ENCODE measurements at regions not wholly inside any gene's neighbourhood (a gene's known extent, or its start where the extent isn't known, plus 50 kb on each side); places are given as distances from the start of the nearest gene placed in this dataset.
"Not testable (repeated sequence)": the region's sequence is repeated elsewhere in the genome, so short reads cannot be mapped to it uniquely, and the experiment has no call there.

DNA sequence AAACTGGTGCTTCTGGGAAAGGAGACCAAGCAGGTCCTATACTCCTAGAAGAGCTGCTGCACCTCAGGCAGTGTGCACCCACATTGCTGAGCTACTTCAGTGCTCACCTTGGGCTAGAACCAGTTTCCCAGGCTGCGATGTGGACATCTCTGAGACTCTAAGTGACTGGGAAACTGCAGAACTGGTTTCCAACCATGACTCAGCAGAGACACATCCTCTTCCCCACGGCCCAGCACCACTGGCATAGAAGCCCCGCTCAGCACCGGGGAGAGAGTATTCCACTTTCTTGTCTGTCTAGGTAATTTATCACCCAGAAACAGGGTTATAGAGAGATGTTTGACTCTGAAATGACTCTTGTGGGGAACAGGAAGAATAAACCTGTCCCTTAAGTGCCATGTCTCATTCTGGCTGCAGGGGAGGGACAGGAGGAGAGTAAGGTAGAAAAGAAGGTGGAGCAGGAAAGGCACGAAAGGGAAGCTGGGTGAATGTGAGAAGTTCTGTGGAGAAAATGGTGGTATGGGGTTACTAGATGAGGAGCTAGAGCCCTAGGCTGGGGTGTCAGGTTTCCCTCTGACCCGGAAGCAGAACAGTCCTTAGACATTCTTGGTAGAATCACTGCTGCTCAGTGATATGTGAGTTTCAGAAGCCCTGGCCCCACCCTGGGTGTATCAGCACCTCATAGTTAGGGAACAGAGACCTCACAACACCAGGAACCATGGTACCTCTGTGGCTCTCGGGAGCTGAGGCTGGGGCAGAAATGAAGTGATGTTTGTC is 340.4 kb upstream of the NCAM1 start:
- no peaks in the 10 kb centered on the region for H3K9me3 Mint-ChIP-seq
- no peak overlapping the region for H3K27ac Mint-ChIP-seq
- H3K4me1 Mint-ChIP-seq = no peaks in the 10 kb centered on the region
- H3K4me3 Mint-ChIP-seq = no peak overlapping the region
- H3K36me3 Mint-ChIP-seq = no peaks in the 10 kb centered on the region
- peaks cover 18% of the 10 kb centered on the region for H3K27me3 Mint-ChIP-seq
- CTCF ChIA-PET = interaction anchor here (1.3 kb wide), 1 partner anchor 32 kb away, joined by 3 read pairs; no protein-coding TSS in a partner anchor
- no peak for DNase-seq

GRCh38 chr11:112623057-112623456 is 338.2 kb upstream of the NCAM1 start:
- CTCF ChIA-PET = no interaction called here
- no peaks in the 10 kb centered on the region for H3K36me3 Mint-ChIP-seq
- H3K9me3 Mint-ChIP-seq = no peaks in the 10 kb centered on the region
- no peak overlapping the region for H3K27ac Mint-ChIP-seq
- no peak for DNase-seq
- H3K4me1 Mint-ChIP-seq = no peaks in the 10 kb centered on the region
- H3K4me3 Mint-ChIP-seq = no peak overlapping the region
- peaks cover 14% of the 10 kb centered on the region for H3K27me3 Mint-ChIP-seq

DNA sequence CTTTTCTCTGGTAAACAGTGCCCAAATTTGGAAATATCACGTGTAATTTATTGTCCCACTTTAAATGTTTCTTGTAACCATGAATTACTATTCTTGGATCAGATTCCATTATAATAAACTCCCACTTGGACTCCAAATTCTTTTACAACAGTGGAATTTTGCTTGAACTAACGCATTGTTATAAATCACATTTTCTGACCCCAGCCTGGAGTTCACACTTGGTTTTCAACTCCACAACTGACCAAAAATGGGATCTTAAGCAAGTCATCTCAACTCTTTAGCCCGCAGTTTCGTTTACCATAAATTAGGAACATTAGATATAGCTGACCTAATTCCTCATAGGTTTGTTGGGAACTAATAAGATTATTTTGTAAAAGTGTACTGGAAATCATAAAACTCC is 336.8 kb upstream of the NCAM1 start:
- no peak for DNase-seq

DNA sequence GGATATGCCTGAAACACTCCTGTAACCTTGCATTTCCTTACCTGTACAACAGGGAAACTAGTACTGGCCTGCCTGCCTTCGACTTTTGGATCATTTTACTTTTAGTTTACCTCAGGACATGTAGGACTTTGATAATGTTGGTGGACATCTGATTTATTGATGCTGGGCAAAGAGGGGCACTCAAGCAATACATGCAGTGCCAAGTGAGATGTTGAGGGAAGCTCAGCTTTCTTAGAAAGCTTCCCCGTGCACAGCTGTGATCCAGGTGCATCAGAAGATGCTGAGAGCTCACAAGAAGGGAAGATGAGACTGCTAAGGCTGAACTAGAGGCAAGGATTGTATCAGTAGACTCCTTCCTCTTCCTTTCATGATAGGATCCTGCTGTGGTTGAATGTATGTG is 336.2 kb upstream of the NCAM1 start:
- not testable (repeated sequence) for H3K27ac Mint-ChIP-seq, H3K4me1 Mint-ChIP-seq, H3K9me3 Mint-ChIP-seq, H3K27me3 Mint-ChIP-seq, H3K36me3 Mint-ChIP-seq, DNase-seq, H3K4me3 Mint-ChIP-seq
- CTCF ChIA-PET = interaction anchor here (1.0 kb wide), 1 partner anchor 19 kb away, joined by 3 read pairs; no protein-coding TSS in a partner anchor

More for the DNA sequence above, 336.8 kb upstream of the NCAM1 start:
- no peaks in the 10 kb centered on the region for H3K36me3 Mint-ChIP-seq
- H3K27me3 Mint-ChIP-seq = peaks cover 9% of the 10 kb centered on the region
- H3K4me3 Mint-ChIP-seq = no peak overlapping the region
- CTCF ChIA-PET = interaction anchor here (1.0 kb wide), 1 partner anchor 19 kb away, joined by 3 read pairs; no protein-coding TSS in a partner anchor
- H3K4me1 Mint-ChIP-seq = no peaks in the 10 kb centered on the region
- no peak overlapping the region for H3K27ac Mint-ChIP-seq
- H3K9me3 Mint-ChIP-seq = no peaks in the 10 kb centered on the region

GRCh38 chr11:112625814-112626213 is 335.4 kb upstream of the NCAM1 start:
- no peak for DNase-seq
- Mint-ChIP-seq H3K4me3 (no peak overlapping the region), H3K36me3 (no peaks in the 10 kb centered on the region)

DNA sequence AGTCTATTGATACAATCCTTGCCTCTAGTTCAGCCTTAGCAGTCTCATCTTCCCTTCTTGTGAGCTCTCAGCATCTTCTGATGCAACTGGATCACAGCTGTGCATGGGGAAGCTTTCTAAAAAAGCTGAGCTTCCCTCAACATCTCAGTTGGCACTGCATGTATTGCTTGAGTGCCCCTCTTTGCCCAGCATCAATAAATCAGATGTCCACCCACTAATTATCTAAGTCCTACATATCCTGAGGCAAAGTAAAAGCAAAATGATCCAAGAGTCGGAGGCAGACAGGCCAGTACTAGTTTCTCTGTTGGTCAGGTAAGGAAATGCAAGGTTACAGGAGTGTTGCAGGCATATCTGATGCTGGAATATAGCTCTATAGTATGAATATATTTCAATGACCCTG is 334.5 kb upstream of the NCAM1 start:
- no peak overlapping the region for H3K27ac Mint-ChIP-seq
- no peaks in the 10 kb centered on the region for H3K4me1 Mint-ChIP-seq
- no peaks in the 10 kb centered on the region for H3K9me3 Mint-ChIP-seq
- H3K4me3 Mint-ChIP-seq = no peak overlapping the region
- H3K27me3 Mint-ChIP-seq = peaks cover 5% of the 10 kb centered on the region
- no peaks in the 10 kb centered on the region for H3K36me3 Mint-ChIP-seq
- CTCF ChIA-PET = interaction anchor here (1.9 kb wide), 1 partner anchor 38 kb away, joined by 4 read pairs; no protein-coding TSS in a partner anchor
- DNase-seq = no peak

More at GRCh38 chr11:112625814-112626213, 335.4 kb upstream of the NCAM1 start:
- Mint-ChIP-seq H3K4me1 (no peaks in the 10 kb centered on the region), H3K9me3 (no peaks in the 10 kb centered on the region), H3K27me3 (peaks cover 9% of the 10 kb centered on the region), H3K27ac (no peak overlapping the region)
- CTCF ChIA-PET = no interaction called here

DNA sequence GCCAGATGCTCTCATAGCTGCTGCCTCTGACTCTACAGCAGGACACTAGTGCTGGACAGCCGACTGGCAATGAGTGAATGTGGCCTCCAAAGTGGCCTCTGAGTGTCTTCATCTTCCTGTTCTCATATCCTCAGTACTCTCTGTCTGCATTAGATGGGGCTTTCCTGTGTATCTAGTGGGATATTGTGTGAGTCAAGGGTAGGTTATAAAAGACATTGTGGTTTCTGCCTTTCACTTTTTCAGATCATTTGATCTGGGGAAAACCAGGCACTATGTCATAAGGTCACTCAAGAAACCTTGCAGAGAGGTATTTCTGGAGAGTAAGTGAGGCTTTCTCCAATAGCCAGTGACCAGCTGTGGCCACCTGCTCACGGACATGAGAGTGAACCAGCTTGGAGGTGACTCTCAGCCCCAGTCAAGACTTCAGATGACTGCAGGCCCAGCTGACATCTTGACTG is 333.6 kb upstream of the NCAM1 start:
- H3K9me3 Mint-ChIP-seq = no peaks in the 10 kb centered on the region

DNA sequence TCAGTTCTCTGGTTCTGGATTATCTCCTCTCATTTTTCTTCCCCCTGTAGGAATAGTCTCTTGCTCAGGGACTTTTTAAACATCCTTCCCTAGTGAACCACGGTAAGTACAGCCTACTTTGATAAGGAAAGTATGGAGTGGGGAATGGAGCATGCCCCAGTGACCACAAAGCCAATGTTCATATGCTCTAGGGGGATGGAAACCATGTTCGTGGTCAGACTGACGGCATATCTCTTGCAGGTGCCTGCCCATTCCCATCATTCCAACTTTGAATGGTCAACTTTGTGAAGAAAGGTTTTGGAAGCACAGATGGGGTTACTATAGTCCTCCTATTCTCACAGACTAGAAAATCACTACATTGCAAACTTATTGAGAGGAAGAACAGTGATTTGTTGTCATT is 332.5 kb upstream of the NCAM1 start:
- Mint-ChIP-seq H3K4me1 (no peaks in the 10 kb centered on the region), H3K27ac (no peak overlapping the region), H3K4me3 (no peak overlapping the region), H3K9me3 (no peaks in the 10 kb centered on the region), H3K36me3 (no peaks in the 10 kb centered on the region), H3K27me3 (peaks cover 11% of the 10 kb centered on the region)
- CTCF ChIA-PET = interaction anchor here (1.9 kb wide), 1 partner anchor 40 kb away, joined by 4 read pairs; no protein-coding TSS in a partner anchor
- DNase-seq = no peak

More for the DNA sequence above, 333.6 kb upstream of the NCAM1 start:
- no peak for DNase-seq
- Mint-ChIP-seq H3K4me1 (no peaks in the 10 kb centered on the region), H3K27me3 (peaks cover 5% of the 10 kb centered on the region), H3K4me3 (no peak overlapping the region), H3K36me3 (no peaks in the 10 kb centered on the region), H3K27ac (no peak overlapping the region)
- CTCF ChIA-PET = interaction anchor here (1.9 kb wide), 1 partner anchor 39 kb away, joined by 4 read pairs; no protein-coding TSS in a partner anchor

- no peaks in the 10 kb centered on the region for H3K4me1 Mint-ChIP-seq
- CTCF ChIA-PET = interaction anchor here (1.0 kb wide), 1 partner anchor 43 kb away, joined by 4 read pairs; no protein-coding TSS in a partner anchor
- DNase-seq = no peak
- no peak overlapping the region for H3K4me3 Mint-ChIP-seq
- H3K36me3 Mint-ChIP-seq = no peaks in the 10 kb centered on the region
- no peak overlapping the region for H3K27ac Mint-ChIP-seq
- no peaks in the 10 kb centered on the region for H3K9me3 Mint-ChIP-seq
- peaks cover 11% of the 10 kb centered on the region for H3K27me3 Mint-ChIP-seq
Observed at GRCh38 chr11:112630496-112630895, 330.7 kb upstream of the NCAM1 start.

DNA sequence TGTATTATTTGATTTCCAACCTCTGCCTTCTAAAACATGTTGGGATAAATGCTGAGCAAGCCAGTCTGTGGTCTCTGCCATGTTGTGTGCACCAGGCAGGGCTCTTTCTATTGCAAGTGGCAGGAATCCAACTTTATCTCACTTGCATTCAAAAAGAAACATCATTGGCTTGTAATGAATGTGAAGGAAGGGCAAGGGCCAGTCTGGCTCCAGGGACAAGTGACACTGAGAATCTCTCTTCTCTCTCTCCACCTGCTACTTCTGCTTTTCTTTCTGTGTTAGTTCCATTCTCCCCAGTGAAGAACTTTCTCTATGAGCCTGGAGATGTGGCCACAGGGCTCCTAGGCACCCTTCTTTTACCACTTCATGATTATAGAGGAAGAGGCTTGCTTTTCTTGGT is 329.9 kb upstream of the NCAM1 start:
- Mint-ChIP-seq H3K27me3 (peaks cover 11% of the 10 kb centered on the region), H3K36me3 (no peaks in the 10 kb centered on the region), H3K4me3 (no peak overlapping the region), H3K27ac (no peak overlapping the region), H3K4me1 (no peaks in the 10 kb centered on the region), H3K9me3 (no peaks in the 10 kb centered on the region)
- DNase-seq = no peak
- CTCF ChIA-PET = interaction anchor here (1.0 kb wide), 1 partner anchor 44 kb away, joined by 4 read pairs; no protein-coding TSS in a partner anchor

DNA sequence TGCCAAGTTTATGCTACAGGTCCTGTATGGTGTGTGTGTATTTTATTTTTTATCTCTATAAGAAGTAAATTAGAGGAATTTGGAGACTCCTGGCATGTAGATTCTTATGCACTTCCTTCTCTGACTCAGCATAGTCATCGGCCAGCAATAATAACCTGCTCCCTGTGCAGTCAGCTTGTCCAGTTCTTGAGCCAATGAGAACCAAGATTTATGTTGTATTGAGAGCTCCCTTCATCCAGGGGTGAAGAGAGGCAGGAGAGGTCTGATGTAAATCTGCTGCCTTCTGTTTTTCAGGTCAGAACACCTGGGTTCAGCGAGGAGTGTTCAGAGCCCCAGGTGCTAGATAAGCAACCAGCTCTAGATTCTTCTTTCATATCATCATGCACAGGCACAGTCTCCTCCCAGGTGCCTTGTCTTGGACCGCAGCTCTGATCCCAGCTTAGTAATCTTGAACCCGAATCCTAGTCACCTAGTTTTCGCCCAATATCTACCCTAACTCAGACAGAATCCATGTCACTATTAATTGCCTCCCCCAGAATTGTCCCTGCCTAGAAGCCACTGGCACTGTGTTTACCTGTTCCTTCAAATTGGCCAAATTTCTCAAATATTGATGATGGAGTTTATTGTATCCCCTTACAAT is 328.2 kb upstream of the NCAM1 start:
- H3K27ac Mint-ChIP-seq = no peak overlapping the region
- no peaks in the 10 kb centered on the region for H3K36me3 Mint-ChIP-seq
- H3K4me1 Mint-ChIP-seq = no peaks in the 10 kb centered on the region
- H3K9me3 Mint-ChIP-seq = no peaks in the 10 kb centered on the region
- no peak overlapping the region for H3K4me3 Mint-ChIP-seq
- DNase-seq = no peak
- peaks cover 11% of the 10 kb centered on the region for H3K27me3 Mint-ChIP-seq
- CTCF ChIA-PET = interaction anchor here (1.1 kb wide), 1 partner anchor 45 kb away, joined by 3 read pairs; no protein-coding TSS in a partner anchor

DNA sequence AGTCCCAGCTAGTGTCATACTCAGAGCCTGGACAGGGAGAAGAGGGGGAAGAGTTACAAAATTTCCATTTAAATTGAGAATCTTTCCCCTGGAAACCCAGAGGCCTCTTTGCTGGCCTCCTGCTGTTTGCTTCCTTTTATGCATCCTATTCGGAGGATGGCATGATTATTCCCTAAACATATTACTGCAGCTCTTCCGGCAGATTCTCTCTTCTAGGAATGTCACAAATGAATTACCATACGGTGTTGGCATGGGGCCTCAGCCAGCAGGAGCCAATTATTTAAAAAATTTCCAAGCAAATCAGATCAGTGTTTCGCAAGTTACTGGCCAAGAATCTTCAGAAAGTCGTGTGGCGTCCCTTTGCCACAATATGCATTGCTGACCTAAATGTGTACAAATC is 326.7 kb upstream of the NCAM1 start:
- H3K4me3 Mint-ChIP-seq = no peak overlapping the region
- H3K4me1 Mint-ChIP-seq = no peaks in the 10 kb centered on the region
- H3K27me3 Mint-ChIP-seq = peaks cover 11% of the 10 kb centered on the region
- H3K9me3 Mint-ChIP-seq = peaks cover 1% of the 10 kb centered on the region
- H3K27ac Mint-ChIP-seq = no peak overlapping the region
- DNase-seq = no peak
- H3K36me3 Mint-ChIP-seq = no peaks in the 10 kb centered on the region
- CTCF ChIA-PET = no interaction called here

DNA sequence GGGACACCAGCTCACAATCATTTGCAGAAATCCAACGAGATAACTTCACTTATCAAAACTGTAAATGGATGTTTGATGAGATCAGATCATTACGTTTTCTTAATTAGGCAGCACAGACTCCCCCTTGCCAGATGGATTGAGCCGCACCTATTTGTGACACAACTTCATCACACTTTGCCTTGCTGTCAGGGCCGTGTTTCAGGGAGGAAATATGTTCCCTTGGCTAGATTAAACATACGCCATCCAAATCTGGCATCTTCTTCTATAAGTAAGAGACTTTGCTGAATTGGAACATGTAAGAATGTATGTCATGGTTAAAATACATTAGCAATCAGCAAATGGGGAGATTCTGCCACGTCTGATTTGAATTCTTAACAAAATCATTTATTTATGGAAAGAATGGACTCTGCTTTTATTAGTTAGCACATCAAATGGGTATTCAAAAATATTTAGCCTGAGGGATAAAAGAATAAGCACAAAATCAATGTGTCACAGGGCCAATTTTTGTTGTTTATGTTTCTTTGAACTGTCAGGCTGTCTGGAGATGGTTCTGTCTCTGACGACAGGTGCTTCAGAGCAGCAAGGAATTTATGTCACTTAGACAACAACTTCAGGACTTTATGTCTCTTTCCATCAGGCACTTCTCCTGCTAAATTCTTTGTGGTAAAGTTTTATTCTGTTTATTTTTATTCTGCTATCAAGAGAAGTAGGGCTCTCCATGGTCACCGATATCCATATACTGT is 326.1 kb upstream of the NCAM1 start:
- H3K4me1 Mint-ChIP-seq = no peaks in the 10 kb centered on the region
- peaks cover 11% of the 10 kb centered on the region for H3K27me3 Mint-ChIP-seq
- peaks cover 2% of the 10 kb centered on the region for H3K9me3 Mint-ChIP-seq
- CTCF ChIA-PET = no interaction called here
- no peak overlapping the region for H3K4me3 Mint-ChIP-seq
- no peaks in the 10 kb centered on the region for H3K36me3 Mint-ChIP-seq
- no peak for DNase-seq
- no peak overlapping the region for H3K27ac Mint-ChIP-seq

GRCh38 chr11:112637076-112637475 is 324.1 kb upstream of the NCAM1 start:
- CTCF ChIA-PET = no interaction called here
- Mint-ChIP-seq H3K4me3 (no peak overlapping the region), H3K9me3 (peaks cover 6% of the 10 kb centered on the region), H3K27ac (no peak overlapping the region), H3K36me3 (no peaks in the 10 kb centered on the region), H3K4me1 (no peaks in the 10 kb centered on the region), H3K27me3 (peaks cover 11% of the 10 kb centered on the region)
- no peak for DNase-seq

Data from activated naive CD4-positive, alpha-beta T cell treated with anti-CD3 and anti-CD28 coated beads, Interleukin-2, amount 10 ng/mL, durations not matched to agents 7 days and 5 days (primary cell).